H1 (cell line): ENCODE measurements at regions not wholly inside any gene's neighbourhood (a gene's known extent, or its start where the extent isn't known, plus 50 kb on each side); places are given as distances from the start of the nearest gene placed in this dataset.

ENCODE experiments used
- CTCF ChIA-PET: fragments of 300-600 bp; sonication (Branson Sonifier 250); formaldehyde crosslinking; loops from one replicate; lab custom pipeline; 2021; ENCODE audit not compliant: partially characterized antibody; lab: Charles Lee
- POLR2A ChIA-PET: fragments of 300-600 bp; sonication (Branson Sonifier 250); formaldehyde crosslinking; loops from one replicate; lab custom pipeline; 2021; ENCODE audit warnings: inconsistent platforms; ENCODE audit not compliant: partially characterized antibody; lab: Charles Lee
- DNase-seq, 2 experiments: peaks; one replicate each; pipeline versions ENCODE4 v3.0.0 to v3.0.0-alpha.2; 2010 to 2022; ENCODE audit warnings: low spot score in 2 of 2, low read depth in 1 of 2, mixed read lengths in 1 of 2
- FAIRE-seq: peaks from 2 replicates; lab custom pipeline; 2011; peaks lifted over from hg19 to GRCh38; lab: Jason Lieb, UNC
- H2AFZ ChIP-seq: 2 replicates; pipeline ENCODE4 v1.8.1; 2012; ENCODE audit warnings: low read length, inconsistent platforms
- H2AK5ac ChIP-seq: 2 replicates; pipeline ENCODE4 v1.6.1; 2013; ENCODE audit warnings: low read depth, low read length
- H2BK120ac ChIP-seq: replicated peaks from 2 replicates; pipeline ENCODE3; 2013; ENCODE audit warnings: low read depth, low read length, inconsistent platforms
- H2BK12ac ChIP-seq: 2 replicates; pipeline ENCODE4 v1.6.1; 2013; ENCODE audit warnings: low read depth, low read length
- H2BK15ac ChIP-seq: 2 replicates; pipeline ENCODE4 v1.6.1; 2013; ENCODE audit warnings: low read length
- H2BK20ac ChIP-seq: 2 replicates; pipeline ENCODE4 v1.6.1; 2013; ENCODE audit warnings: low read length
- H2BK5ac ChIP-seq: 2 replicates; pipeline ENCODE4 v1.6.1; 2013; ENCODE audit warnings: low read depth, low read length
- H3K14ac ChIP-seq: 2 replicates; pipeline ENCODE4 v1.6.1; 2013; ENCODE audit warnings: inconsistent platforms; ENCODE audit not compliant: insufficient read length
- H3K18ac ChIP-seq: 2 replicates; pipeline ENCODE4 v1.6.1; 2013; ENCODE audit warnings: low read length; ENCODE audit errors: extremely low read depth
- H3K23ac ChIP-seq: 2 replicates; pipeline ENCODE4 v1.6.1; 2013; ENCODE audit warnings: inconsistent platforms; ENCODE audit not compliant: insufficient read length
- H3K23me2 ChIP-seq: 2 replicates; pipeline ENCODE4 v1.6.1; 2013; ENCODE audit warnings: low read depth, low read length
- H3K27ac ChIP-seq: 2 replicates; pipeline ENCODE4 v1.6.1; 2011; ENCODE audit warnings: low read depth, low read length, inconsistent platforms
- H3K27me3 ChIP-seq, 4 experiments: replicated peaks in 1 of 4; 1 replicate in 1 of 4; 2 replicates in 3 of 4; pipeline versions ENCODE4 v1.6.1 to v1.8.1; 2011 to 2013; ENCODE audit warnings: low read length in 3 of 4, mild to moderate bottlenecking in 3 of 4, inconsistent platforms in 2 of 4, mixed read lengths in 2 of 4, moderate library complexity in 1 of 4; ENCODE audit not compliant: control insufficient read depth in 3 of 4, insufficient read depth in 3 of 4; ENCODE audit errors: extremely low read depth in 1 of 4
- H3K36me3 ChIP-seq, 4 experiments: 2 replicates each; pipeline versions ENCODE4 v1.6.1 to v1.8.1; 2011 to 2013; ENCODE audit warnings: mild to moderate bottlenecking in 4 of 4, low read length in 3 of 4, moderate library complexity in 2 of 4, control low read depth in 1 of 4, inconsistent platforms in 1 of 4; ENCODE audit not compliant: insufficient read depth in 4 of 4, control insufficient read depth in 2 of 4
- H3K4ac ChIP-seq: replicated peaks from 2 replicates; pipeline ENCODE3; 2013; ENCODE audit warnings: low read length, low read depth, mixed read lengths, inconsistent platforms; ENCODE audit not compliant: insufficient read length
- H3K4me1 ChIP-seq, 4 experiments: replicated peaks in 1 of 4; 1 replicate in 1 of 4; 2 replicates in 3 of 4; pipeline versions ENCODE4 v1.6.1 to v1.8.1; 2011 to 2013; ENCODE audit warnings: low read length in 3 of 4, inconsistent platforms in 2 of 4, mixed read lengths in 1 of 4; ENCODE audit not compliant: insufficient read depth in 4 of 4, control insufficient read depth in 3 of 4
- H3K4me2 ChIP-seq, 2 experiments: 2 replicates each; pipeline versions ENCODE4 v1.6.1 to v1.8.1; 2011 to 2013; ENCODE audit warnings: low read depth in 2 of 2, low read length in 2 of 2, control low read depth in 1 of 2, inconsistent platforms in 1 of 2, mild to moderate bottlenecking in 1 of 2; ENCODE audit not compliant: insufficient read depth in 1 of 2
- H3K4me3 ChIP-seq, 4 experiments: fragments of 200-600, 300-600 bp in 1 of 4; sonication (generic), shearing (Covaris generic), sonication (Bioruptor Twin) in 1 of 4; 2 replicates each; pipeline versions ENCODE4 v1.5.1 to v1.8.1; 2011 to 2016; ENCODE audit warnings: low read length in 4 of 4, low read depth in 3 of 4, control low read depth in 2 of 4, inconsistent platforms in 2 of 4, mild to moderate bottlenecking in 2 of 4, mixed read lengths in 1 of 4, moderate library complexity in 1 of 4; ENCODE audit not compliant: insufficient read depth in 2 of 4; ENCODE audit errors: extremely low read depth in 1 of 4
- H3K56ac ChIP-seq: replicated peaks from 2 replicates; pipeline ENCODE3; 2013; ENCODE audit warnings: low read depth, mild to moderate bottlenecking, mixed read lengths, low read length, inconsistent platforms; ENCODE audit not compliant: insufficient read length
- H3K79me1 ChIP-seq: 2 replicates; pipeline ENCODE4 v1.6.1; 2013; ENCODE audit warnings: low read depth, low read length, control low read depth
- H3K79me2 ChIP-seq, 2 experiments: 2 replicates each; pipeline versions ENCODE4 v1.6.1 to v1.8.1; 2012 to 2013; ENCODE audit warnings: low read length in 2 of 2, mild to moderate bottlenecking in 2 of 2, inconsistent platforms in 1 of 2; ENCODE audit not compliant: insufficient read depth in 2 of 2, control insufficient read depth in 1 of 2
- H3K9ac ChIP-seq, 4 experiments: replicated peaks in 1 of 4; 1 replicate in 1 of 4; 2 replicates in 3 of 4; pipeline versions ENCODE4 v1.6.1 to v1.8.1; 2011 to 2013; ENCODE audit warnings: low read depth in 3 of 4, low read length in 3 of 4, control low read depth in 2 of 4, mild to moderate bottlenecking in 2 of 4, moderate library complexity in 2 of 4, inconsistent platforms in 1 of 4; ENCODE audit errors: extremely low read depth in 1 of 4
- H3K9me3 ChIP-seq, 2 experiments: 2 replicates each; pipeline versions ENCODE4 v1.6.1 to v1.8.1; 2012 to 2013; ENCODE audit warnings: mild to moderate bottlenecking in 2 of 2, moderate library complexity in 2 of 2, control low read depth in 1 of 2, inconsistent platforms in 1 of 2, low read depth in 1 of 2, low read length in 1 of 2, mixed read lengths in 1 of 2; ENCODE audit not compliant: insufficient read depth in 2 of 2
- H4K20me1 ChIP-seq, 2 experiments: replicated peaks in 1 of 2; 2 replicates each; pipeline versions ENCODE3 to v1.8.1; 2011 to 2013; ENCODE audit warnings: inconsistent platforms in 2 of 2, low read length in 2 of 2, mild to moderate bottlenecking in 1 of 2; ENCODE audit not compliant: insufficient read depth in 2 of 2, control insufficient read depth in 1 of 2
- H4K5ac ChIP-seq: 2 replicates; pipeline ENCODE4 v1.6.1; 2013; ENCODE audit warnings: low read length, low read depth, mixed read lengths, inconsistent platforms; ENCODE audit not compliant: insufficient read length
- H4K8ac ChIP-seq: 2 replicates; pipeline ENCODE4 v1.8.0; 2013; ENCODE audit warnings: mild to moderate bottlenecking, moderate library complexity, low read length, inconsistent platforms; ENCODE audit not compliant: insufficient read depth; ENCODE audit errors: extremely low read depth
- H4K91ac ChIP-seq: replicated peaks from 2 replicates; pipeline ENCODE3; 2013; ENCODE audit warnings: low read length, mixed read lengths, inconsistent platforms; ENCODE audit not compliant: insufficient read length
- CEBPB ChIP-seq: IDR thresholded peaks from 2 replicates; pipeline ENCODE4 v1.6.1; 2012; ENCODE audit warnings: low read depth, low read length
- CTBP2 ChIP-seq: IDR thresholded peaks from 2 replicates; pipeline ENCODE4 v1.7.0; 2011; ENCODE audit warnings: borderline replicate concordance, mild to moderate bottlenecking, moderate library complexity, mixed read lengths, low read length; ENCODE audit not compliant: insufficient read depth, insufficient read length
- KDM4A ChIP-seq: IDR thresholded peaks from one replicate; pipeline ENCODE4 v1.7.1; 2012; ENCODE audit warnings: low read depth, mild to moderate bottlenecking, moderate library complexity, low read length, inconsistent platforms; ENCODE audit not compliant: severe bottlenecking
- SP4 ChIP-seq: IDR thresholded peaks from 2 replicates; pipeline ENCODE4 v1.6.1; 2012; ENCODE audit warnings: low read length, inconsistent platforms

- Histone ChIP-seq H2AK5ac (no peak overlapping the region), H4K20me1 (no peaks in the 10 kb centered on the region), H3K9me3 (no peaks in the 10 kb centered on the region), H2BK15ac (no peak overlapping the region), H4K8ac (no peak overlapping the region), H3K23ac (no peak overlapping the region), H3K4me2 (no peak overlapping the region), H3K79me2 (no peaks in the 10 kb centered on the region), H3K18ac (no peak overlapping the region), H2BK20ac (no peak overlapping the region), H2BK12ac (no peak overlapping the region), H4K91ac (no peak overlapping the region), H3K9ac (no peak overlapping the region), H3K4me3 (no peak overlapping the region), H2BK5ac (no peak overlapping the region), H3K4me1 (peaks cover 0 to 8% (median 2%) of the 10 kb centered on the region in 4 experiments; a peak in 2 of 7 replicates), H2BK120ac (no peak overlapping the region), H3K27me3 (no peaks in the 10 kb centered on the region), H3K4ac (no peak overlapping the region), H3K79me1 (no peaks in the 10 kb centered on the region), H2AFZ (peak overlapping the region; percentile 63; the same call in 1 of the 2 replicates), H4K5ac (no peak overlapping the region), H3K23me2 (no peaks in the 10 kb centered on the region), H3K14ac (no peak overlapping the region), H3K56ac (no peak overlapping the region), H3K36me3 (no peaks in the 10 kb centered on the region), H3K27ac (no peak overlapping the region)
- no peak for TF ChIP-seq SP4
- TF ChIP-seq KDM4A = no peak
- no peak for TF ChIP-seq CTBP2
- TF ChIP-seq CEBPB = peak; percentile 67; the same call in 1 of the 2 replicates
- CTCF ChIA-PET = interaction anchor here (2.5 kb wide), 1 partner anchor 14 kb away, joined by 9 read pairs; no protein-coding TSS in a partner anchor
- POLR2A ChIA-PET = no interaction called here
- no peak for DNase-seq
- FAIRE-seq = no peak
Observed at GRCh38 chr18:44564922-44565321, 115.8 kb upstream of the SETBP1 start.
